ENCODE measurements at regions not wholly inside any gene's neighbourhood (a gene's known extent, or its start where the extent isn't known, plus 50 kb on each side); places are given as distances from the start of the nearest gene placed in this dataset.

DNA sequence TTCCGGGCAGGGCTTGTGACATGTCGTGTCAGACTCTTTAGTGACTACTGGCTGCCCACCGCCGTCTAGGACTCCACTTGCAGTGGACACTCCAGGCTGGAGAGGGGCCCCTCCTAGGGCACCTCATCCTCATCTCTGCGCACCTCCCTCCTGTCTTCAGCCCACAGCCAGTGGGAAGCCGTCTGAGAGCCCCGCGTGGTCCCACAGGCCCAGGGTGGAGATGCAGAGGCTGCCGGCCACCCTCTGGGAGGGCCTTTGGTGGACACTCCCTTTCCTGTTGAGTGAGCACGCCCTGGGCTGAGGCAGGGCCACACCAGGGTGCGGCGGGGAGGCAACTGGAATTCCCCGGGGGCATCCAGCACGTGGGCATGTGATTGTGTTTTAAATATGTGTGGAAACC is 80.5 kb downstream of the IRX2 start:
- TF ChIP-seq, protein P1, sequence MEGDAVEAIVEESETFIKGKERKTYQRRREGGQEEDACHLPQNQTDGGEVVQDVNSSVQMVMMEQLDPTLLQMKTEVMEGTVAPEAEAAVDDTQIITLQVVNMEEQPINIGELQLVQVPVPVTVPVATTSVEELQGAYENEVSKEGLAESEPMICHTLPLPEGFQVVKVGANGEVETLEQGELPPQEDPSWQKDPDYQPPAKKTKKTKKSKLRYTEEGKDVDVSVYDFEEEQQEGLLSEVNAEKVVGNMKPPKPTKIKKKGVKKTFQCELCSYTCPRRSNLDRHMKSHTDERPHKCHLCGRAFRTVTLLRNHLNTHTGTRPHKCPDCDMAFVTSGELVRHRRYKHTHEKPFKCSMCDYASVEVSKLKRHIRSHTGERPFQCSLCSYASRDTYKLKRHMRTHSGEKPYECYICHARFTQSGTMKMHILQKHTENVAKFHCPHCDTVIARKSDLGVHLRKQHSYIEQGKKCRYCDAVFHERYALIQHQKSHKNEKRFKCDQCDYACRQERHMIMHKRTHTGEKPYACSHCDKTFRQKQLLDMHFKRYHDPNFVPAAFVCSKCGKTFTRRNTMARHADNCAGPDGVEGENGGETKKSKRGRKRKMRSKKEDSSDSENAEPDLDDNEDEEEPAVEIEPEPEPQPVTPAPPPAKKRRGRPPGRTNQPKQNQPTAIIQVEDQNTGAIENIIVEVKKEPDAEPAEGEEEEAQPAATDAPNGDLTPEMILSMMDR (IDR thresholded peaks at IDR 0.05; ENCODE audit: low read length): no peak
- TF ChIP-seq EZH2 (optimal IDR thresholded peaks at IDR 0.05; ENCODE audit: low read depth, low read length): no peak
- TF ChIP-seq EZH2phosphoT487 (IDR thresholded peaks at IDR 0.05; ENCODE audit: low read length): no peak
